ENCODE measurements at regions not wholly inside any gene's neighbourhood (a gene's known extent, or its start where the extent isn't known, plus 50 kb on each side); places are given as distances from the start of the nearest gene placed in this dataset.

DNA sequence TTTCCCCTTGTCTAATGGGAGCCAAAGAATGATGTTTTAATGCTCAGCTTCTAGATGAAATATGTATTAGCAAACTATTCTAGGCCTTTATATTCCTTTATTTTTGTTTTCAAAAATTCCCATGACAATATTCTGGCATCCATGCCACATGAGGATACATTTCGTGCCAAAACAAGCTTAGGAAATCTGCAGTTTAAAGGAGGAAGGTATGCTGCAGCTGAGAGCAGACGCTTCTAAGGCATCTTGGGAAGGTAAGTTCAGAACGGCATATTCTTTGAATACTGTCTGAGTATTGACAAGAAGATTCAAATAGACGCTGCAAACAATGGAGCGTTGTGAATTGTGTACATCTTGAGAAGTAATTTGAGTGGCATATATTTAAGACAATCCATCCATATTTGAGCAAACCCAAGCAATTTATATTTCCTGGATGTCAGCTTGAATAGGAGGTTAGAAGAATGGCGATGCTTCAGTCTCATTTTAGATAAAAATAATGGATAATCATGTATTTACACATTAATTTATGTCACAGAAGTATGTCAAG is 158.6 kb downstream of the RAP2B start:
- H3K4me3 Mint-ChIP-seq (ENCODE audit: unreplicated experiment): no peak overlapping the region
- no peaks in the 10 kb centered on the region for H3K36me3 Mint-ChIP-seq (ENCODE audit: unreplicated experiment)
- DNase-seq: no peak

DNA sequence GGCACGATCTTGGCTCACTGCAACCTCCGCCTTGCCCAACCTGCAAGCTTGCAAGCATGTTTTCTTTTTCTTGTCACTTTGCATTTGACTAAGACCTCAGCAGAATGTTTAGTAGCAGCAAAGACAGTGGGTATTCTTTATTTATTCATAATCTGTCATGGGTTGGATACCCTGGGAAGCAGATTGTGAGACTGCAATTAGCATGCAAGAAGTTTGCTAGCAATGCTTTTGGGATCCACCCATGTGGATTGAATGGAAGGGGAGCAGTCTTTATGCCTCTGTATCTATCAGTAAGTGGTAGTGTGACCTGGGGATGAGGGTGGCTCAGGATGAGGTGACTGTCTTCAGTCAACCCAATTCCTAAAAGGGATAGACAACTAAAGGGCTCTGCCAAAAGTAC is 166.7 kb downstream of the RAP2B start:
- DNase-seq: no peak
- Mint-ChIP-seq H3K27me3 (ENCODE audit: unreplicated experiment) (no peaks in the 10 kb centered on the region), H3K27ac (ENCODE audit: unreplicated experiment) (no peak overlapping the region), H3K4me3 (ENCODE audit: unreplicated experiment) (no peak overlapping the region), H3K4me1 (ENCODE audit: low read depth, unreplicated experiment) (no peaks in the 10 kb centered on the region), H3K36me3 (ENCODE audit: unreplicated experiment) (no peaks in the 10 kb centered on the region), H3K9me3 (ENCODE audit: unreplicated experiment) (no peaks in the 10 kb centered on the region)
- TF ChIP-seq, protein P1, sequence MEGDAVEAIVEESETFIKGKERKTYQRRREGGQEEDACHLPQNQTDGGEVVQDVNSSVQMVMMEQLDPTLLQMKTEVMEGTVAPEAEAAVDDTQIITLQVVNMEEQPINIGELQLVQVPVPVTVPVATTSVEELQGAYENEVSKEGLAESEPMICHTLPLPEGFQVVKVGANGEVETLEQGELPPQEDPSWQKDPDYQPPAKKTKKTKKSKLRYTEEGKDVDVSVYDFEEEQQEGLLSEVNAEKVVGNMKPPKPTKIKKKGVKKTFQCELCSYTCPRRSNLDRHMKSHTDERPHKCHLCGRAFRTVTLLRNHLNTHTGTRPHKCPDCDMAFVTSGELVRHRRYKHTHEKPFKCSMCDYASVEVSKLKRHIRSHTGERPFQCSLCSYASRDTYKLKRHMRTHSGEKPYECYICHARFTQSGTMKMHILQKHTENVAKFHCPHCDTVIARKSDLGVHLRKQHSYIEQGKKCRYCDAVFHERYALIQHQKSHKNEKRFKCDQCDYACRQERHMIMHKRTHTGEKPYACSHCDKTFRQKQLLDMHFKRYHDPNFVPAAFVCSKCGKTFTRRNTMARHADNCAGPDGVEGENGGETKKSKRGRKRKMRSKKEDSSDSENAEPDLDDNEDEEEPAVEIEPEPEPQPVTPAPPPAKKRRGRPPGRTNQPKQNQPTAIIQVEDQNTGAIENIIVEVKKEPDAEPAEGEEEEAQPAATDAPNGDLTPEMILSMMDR (IDR thresholded peaks at IDR 0.05; ENCODE audit: partially characterized antibody, unreplicated experiment): no peak

More for the DNA sequence above, 158.6 kb downstream of the RAP2B start:
- Mint-ChIP-seq H3K4me1 (ENCODE audit: low read depth, unreplicated experiment) (no peaks in the 10 kb centered on the region), H3K9me3 (ENCODE audit: unreplicated experiment) (peaks cover 2% of the 10 kb centered on the region), H3K27me3 (ENCODE audit: unreplicated experiment) (peaks cover 3% of the 10 kb centered on the region), H3K27ac (ENCODE audit: unreplicated experiment) (no peak overlapping the region)
- TF ChIP-seq, protein P1 (IDR thresholded peaks at IDR 0.05; ENCODE audit: partially characterized antibody, unreplicated experiment): no peak

DNA sequence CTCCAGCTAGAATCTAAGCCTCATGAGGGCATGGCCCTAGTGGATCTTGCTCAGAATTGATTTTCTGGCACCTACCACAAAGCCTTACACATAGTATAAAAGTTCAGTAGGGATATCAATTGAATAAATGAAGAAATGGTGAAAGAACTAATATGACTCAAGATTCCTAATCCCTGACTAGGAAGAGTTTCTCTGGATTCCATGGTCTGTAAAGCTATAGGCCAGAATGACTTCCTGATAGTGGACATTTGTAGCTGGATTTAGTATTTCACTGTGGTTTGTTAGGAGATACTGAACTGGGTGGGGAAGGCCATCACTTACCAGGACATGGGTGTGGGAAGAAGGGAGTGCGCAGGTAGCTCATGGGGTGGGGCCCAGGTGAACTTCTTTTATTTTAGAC is 168.9 kb downstream of the RAP2B start:
- no peak overlapping the region for H3K27ac Mint-ChIP-seq (ENCODE audit: unreplicated experiment)
- H3K36me3 Mint-ChIP-seq (ENCODE audit: unreplicated experiment): no peaks in the 10 kb centered on the region
- TF ChIP-seq, protein P1 (IDR thresholded peaks at IDR 0.05; ENCODE audit: partially characterized antibody, unreplicated experiment): no peak
- DNase-seq: no peak
- no peak overlapping the region for H3K4me3 Mint-ChIP-seq (ENCODE audit: unreplicated experiment)
- no peaks in the 10 kb centered on the region for H3K4me1 Mint-ChIP-seq (ENCODE audit: low read depth, unreplicated experiment)
- no peaks in the 10 kb centered on the region for H3K27me3 Mint-ChIP-seq (ENCODE audit: unreplicated experiment)
- no peaks in the 10 kb centered on the region for H3K9me3 Mint-ChIP-seq (ENCODE audit: unreplicated experiment)

DNA sequence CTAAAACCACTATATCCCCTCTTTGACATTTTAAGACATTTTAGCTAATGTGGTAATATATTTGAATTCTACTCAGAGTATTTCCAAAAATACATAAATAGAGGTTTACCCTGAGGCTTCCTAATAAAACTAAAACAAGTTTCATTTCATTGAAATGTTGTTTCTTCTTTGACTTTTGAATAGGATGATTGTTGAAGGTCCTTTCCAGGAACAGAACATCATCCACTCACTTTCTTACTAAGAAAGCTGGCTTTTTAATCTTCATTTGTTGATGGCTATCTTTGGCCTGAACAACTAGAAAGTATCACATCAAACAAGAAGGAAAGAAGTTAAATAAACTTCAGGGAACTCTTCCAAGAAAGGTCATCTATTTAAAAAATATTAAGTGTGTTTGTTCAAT is 169.7 kb downstream of the RAP2B start:
- H3K27me3 Mint-ChIP-seq (ENCODE audit: unreplicated experiment): no peaks in the 10 kb centered on the region
- H3K36me3 Mint-ChIP-seq (ENCODE audit: unreplicated experiment): no peaks in the 10 kb centered on the region
- no peak for DNase-seq
- H3K4me1 Mint-ChIP-seq (ENCODE audit: low read depth, unreplicated experiment): no peaks in the 10 kb centered on the region
- H3K9me3 Mint-ChIP-seq (ENCODE audit: unreplicated experiment): no peaks in the 10 kb centered on the region
- H3K4me3 Mint-ChIP-seq (ENCODE audit: unreplicated experiment): no peak overlapping the region
- TF ChIP-seq, protein P1 (IDR thresholded peaks at IDR 0.05; ENCODE audit: partially characterized antibody, unreplicated experiment): no peak
- H3K27ac Mint-ChIP-seq (ENCODE audit: unreplicated experiment): no peak overlapping the region

DNA sequence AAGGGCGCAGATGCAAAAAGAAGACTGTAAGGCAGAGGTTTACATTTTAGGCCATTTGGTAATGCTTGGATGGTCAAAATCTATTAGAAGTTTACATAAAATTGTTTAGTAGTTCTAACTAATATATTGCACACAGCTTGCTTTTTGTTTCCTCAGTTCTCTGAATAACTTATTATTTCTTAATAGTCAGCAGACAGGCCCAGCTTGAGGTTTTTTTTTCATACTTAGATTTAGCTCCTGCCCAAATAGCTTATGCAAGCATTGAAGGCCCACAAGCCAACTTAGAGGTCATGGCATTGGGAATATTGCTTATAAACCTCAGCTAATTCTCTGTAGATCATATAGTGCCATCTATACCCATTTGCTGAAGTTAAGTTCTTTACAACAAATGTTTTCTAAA is 172.5 kb downstream of the RAP2B start:
- Mint-ChIP-seq H3K4me3 (ENCODE audit: unreplicated experiment) (no peak overlapping the region), H3K9me3 (ENCODE audit: unreplicated experiment) (no peaks in the 10 kb centered on the region), H3K36me3 (ENCODE audit: unreplicated experiment) (no peaks in the 10 kb centered on the region), H3K4me1 (ENCODE audit: low read depth, unreplicated experiment) (no peaks in the 10 kb centered on the region), H3K27me3 (ENCODE audit: unreplicated experiment) (no peaks in the 10 kb centered on the region), H3K27ac (ENCODE audit: unreplicated experiment) (no peak overlapping the region)
- TF ChIP-seq, protein P1 (IDR thresholded peaks at IDR 0.05; ENCODE audit: partially characterized antibody, unreplicated experiment): no peak
- no peak for DNase-seq
